Esophagus muscularis mucosa (tissue), 4 donors: ENCODE measurements at regions not wholly inside any gene's neighbourhood (a gene's known extent, or its start where the extent isn't known, plus 50 kb on each side); places are given as distances from the start of the nearest gene placed in this dataset.
"Not testable (repeated sequence)": the region's sequence is repeated elsewhere in the genome, so short reads cannot be mapped to it uniquely, and the experiment has no call there.

Experiments
- CTCF ChIP-seq, 3 experiments: fragments of 200-600 bp in 2 of 3; fragments of 450-650 bp in 1 of 3; sonication (generic) in 2 of 3; IDR thresholded peaks; one replicate each; pipeline ENCODE4 v1.5.1; 2017 to 2019; ENCODE audit warnings: antibody characterized with exemption in 3 of 3, mild to moderate bottlenecking in 2 of 3, moderate library complexity in 1 of 3
- EP300 ChIP-seq: sonication (generic); formaldehyde crosslinking; IDR thresholded peaks from one replicate; pipeline ENCODE4 v1.6.1; 2017; ENCODE audit warnings: antibody characterized with exemption
- POLR2A ChIP-seq: fragments of 450-650 bp; IDR thresholded peaks from one replicate; pipeline ENCODE4 v1.6.1; 2017; ENCODE audit warnings: antibody characterized with exemption, moderate library complexity, mild to moderate bottlenecking, low read depth
- POLR2AphosphoS5 ChIP-seq, 2 donors: sonication (generic); formaldehyde crosslinking; IDR thresholded peaks; one replicate each; pipeline ENCODE4 v1.6.1; 2017; ENCODE audit warnings: antibody characterized with exemption in 2 of 2

GRCh38 chr16:33588589-33588988 is 129.2 kb downstream of the TP53TG3F start:
- TF ChIP-seq CTCF (IDR thresholded peaks at IDR 0.05); EP300; POLR2A; POLR2AphosphoS5 (IDR thresholded peaks at IDR 0.05): not testable (repeated sequence)
